ENCODE measurements at regions not wholly inside any gene's neighbourhood (a gene's known extent, or its start where the extent isn't known, plus 50 kb on each side); places are given as distances from the start of the nearest gene placed in this dataset.

- DNase-seq (ENCODE audit: low read depth, low spot score) (no peak), FAIRE-seq (no peak)
- no peak overlapping the region for H3K4me2 ChIP-seq (ENCODE audit: control insufficient read depth, extremely low read depth, insufficient read depth, low read depth, low read length)
- H3K9me3 ChIP-seq (ENCODE audit: control insufficient read depth, low read depth, low read length) = no peaks in the 10 kb centered on the region
- dilution Hi-C loops (cut with MboI; ENCODE audit: extremely low pct_ligation_motif_present, low sequenced_read_pairs) = no loop called here
- H3K4me3 ChIP-seq (ENCODE audit: control insufficient read depth in 2 of 3, extremely low read depth in 1 of 3, insufficient read depth in 2 of 3, low read depth in 1 of 3, low read length in 3 of 3) = no peak overlapping the region
- no peak overlapping the region for H2AFZ ChIP-seq (ENCODE audit: control insufficient read depth, low read length)
- no peaks in the 10 kb centered on the region for H4K20me1 ChIP-seq (ENCODE audit: control insufficient read depth, extremely low read depth, insufficient read depth, low read length)
- no peaks in the 10 kb centered on the region for H3K79me2 ChIP-seq (ENCODE audit: control insufficient read depth, insufficient read depth, low read length)
- H3K4me1 ChIP-seq (ENCODE audit: control insufficient read depth, extremely low read depth, insufficient read depth, low read length) = peaks cover 4% of the 10 kb centered on the region
- TF ChIP-seq EZH2 (IDR thresholded peaks at IDR 0.05; ENCODE audit: low read length) (no peak), CTCF (optimal IDR thresholded peaks at IDR 0.05 in 1 of 3, IDR thresholded peaks at IDR 0.05 in 1 of 3, conservative IDR thresholded peaks at IDR 0.05 in 1 of 3; ENCODE audit: extremely low read depth in 1 of 3, insufficient read depth in 2 of 3, low read length in 3 of 3) (no peak)
- H3K9me1 ChIP-seq (ENCODE audit: control insufficient read depth, extremely low read depth, insufficient read depth, low read length) = no peaks in the 10 kb centered on the region
- H3K36me3 ChIP-seq (ENCODE audit: control insufficient read depth in 2 of 2, extremely low read depth in 1 of 2, insufficient read depth in 2 of 2, low read length in 2 of 2) = no peaks in the 10 kb centered on the region
- H3K27me3 ChIP-seq (ENCODE audit: control insufficient read depth, extremely low read depth, insufficient read depth, low read length) = no peaks in the 10 kb centered on the region
- H3K27ac ChIP-seq (ENCODE audit: control insufficient read depth, insufficient read depth, low read length) = no peak overlapping the region
- no peak overlapping the region for H3K9ac ChIP-seq (ENCODE audit: control insufficient read depth, extremely low read depth, insufficient read depth, low read length)
These were observed 282.5 kb upstream of the HTR2A start for GRCh38 chr13:47179321-47179720.

GRCh38 chr13:47178090-47178950 is 281.5 kb upstream of the HTR2A start:
- no peak overlapping the region for H3K4me2 ChIP-seq (ENCODE audit: control insufficient read depth, extremely low read depth, insufficient read depth, low read depth, low read length)
- no peak overlapping the region for H2AFZ ChIP-seq (ENCODE audit: control insufficient read depth, low read length)
- DNase-seq (ENCODE audit: low read depth, low spot score) (no peak), FAIRE-seq (no peak)
- H3K27me3 ChIP-seq (ENCODE audit: control insufficient read depth, extremely low read depth, insufficient read depth, low read length) = no peaks in the 10 kb centered on the region
- H3K4me1 ChIP-seq (ENCODE audit: control insufficient read depth, extremely low read depth, insufficient read depth, low read length) = peaks cover 4% of the 10 kb centered on the region
- no peaks in the 10 kb centered on the region for H3K79me2 ChIP-seq (ENCODE audit: control insufficient read depth, insufficient read depth, low read length)
- dilution Hi-C loops (cut with MboI; ENCODE audit: extremely low pct_ligation_motif_present, low sequenced_read_pairs) = no loop called here
- TF ChIP-seq EZH2 (IDR thresholded peaks at IDR 0.05; ENCODE audit: low read length) (no peak), CTCF (optimal IDR thresholded peaks at IDR 0.05 in 1 of 3, IDR thresholded peaks at IDR 0.05 in 1 of 3, conservative IDR thresholded peaks at IDR 0.05 in 1 of 3; ENCODE audit: extremely low read depth in 1 of 3, insufficient read depth in 2 of 3, low read length in 3 of 3) (no peak)
- no peaks in the 10 kb centered on the region for H3K36me3 ChIP-seq (ENCODE audit: control insufficient read depth in 2 of 2, extremely low read depth in 1 of 2, insufficient read depth in 2 of 2, low read length in 2 of 2)
- no peak overlapping the region for H3K27ac ChIP-seq (ENCODE audit: control insufficient read depth, insufficient read depth, low read length)
- H4K20me1 ChIP-seq (ENCODE audit: control insufficient read depth, extremely low read depth, insufficient read depth, low read length) = no peaks in the 10 kb centered on the region
- H3K9me1 ChIP-seq (ENCODE audit: control insufficient read depth, extremely low read depth, insufficient read depth, low read length) = no peaks in the 10 kb centered on the region
- no peak overlapping the region for H3K9ac ChIP-seq (ENCODE audit: control insufficient read depth, extremely low read depth, insufficient read depth, low read length)
- H3K4me3 ChIP-seq (ENCODE audit: control insufficient read depth in 2 of 3, extremely low read depth in 1 of 3, insufficient read depth in 2 of 3, low read depth in 1 of 3, low read length in 3 of 3) = no peak overlapping the region
- H3K9me3 ChIP-seq (ENCODE audit: control insufficient read depth, low read depth, low read length) = no peaks in the 10 kb centered on the region
